ENCODE measurements at regions not wholly inside any gene's neighbourhood (a gene's known extent, or its start where the extent isn't known, plus 50 kb on each side); places are given as distances from the start of the nearest gene placed in this dataset.

DNA sequence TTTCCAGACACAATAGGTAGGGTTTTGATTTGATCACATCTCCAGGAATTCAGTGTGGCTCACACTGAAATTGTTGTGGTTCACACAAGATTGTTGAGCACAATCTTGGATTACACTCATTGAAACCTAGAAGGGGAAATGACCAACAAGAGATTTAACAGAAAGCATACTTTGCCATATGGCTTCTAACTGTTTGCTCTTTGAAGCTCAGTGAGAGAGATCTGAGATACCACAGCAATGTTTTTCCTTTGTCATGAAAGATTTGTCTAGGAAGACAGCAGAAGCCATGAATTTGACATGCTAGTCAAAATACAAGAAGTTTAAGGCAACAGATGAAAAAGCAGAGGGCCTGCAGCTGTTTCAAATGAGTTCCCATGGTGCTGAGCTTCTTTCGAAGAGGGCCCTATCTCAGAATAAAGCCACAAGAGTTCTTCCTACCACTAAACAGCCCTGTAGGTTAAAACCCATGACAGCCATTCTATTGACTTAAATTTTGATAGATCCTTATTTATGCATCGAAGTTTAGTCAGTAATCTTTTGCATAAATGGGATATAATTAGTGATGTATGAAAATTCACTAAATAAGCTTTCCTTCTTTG, 650.4 kb downstream of the LTN1 start:
- no peak for DNase-seq
- no peaks in the 10 kb centered on the region for H4K20me1 ChIP-seq (ENCODE audit: insufficient read depth, low read length)

DNA sequence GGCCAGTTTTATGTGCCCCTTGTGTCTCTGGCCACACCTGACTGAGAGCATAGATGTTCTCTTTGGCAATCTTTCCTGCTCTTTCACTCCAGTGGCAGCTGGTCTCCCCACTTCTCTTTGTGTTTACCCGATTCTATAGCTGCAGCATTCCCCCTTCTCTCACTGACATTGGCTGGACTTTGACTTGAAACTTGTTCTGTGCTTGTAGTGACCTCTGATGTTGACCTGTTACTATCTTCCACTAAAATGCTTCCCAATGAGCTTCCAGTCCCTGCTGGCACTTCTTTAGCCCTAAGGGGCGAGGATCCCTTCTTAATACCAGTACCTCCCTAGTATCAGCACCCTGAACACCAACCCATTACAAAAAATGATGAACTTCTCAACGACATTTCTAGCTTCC, 653.3 kb downstream of the LTN1 start:
- Mint-ChIP-seq H3K36me3 (no peaks in the 10 kb centered on the region), H3K27ac (no peak overlapping the region), H3K4me1 (no peaks in the 10 kb centered on the region), H3K4me3 (no peak overlapping the region), H3K27me3 (ENCODE audit: low read depth in 3 of 3) (no peaks in the 10 kb centered on the region), H3K9me3 (peaks cover 0 to 3% (median 0%) of the 10 kb centered on the region in 7 donors)
- intact Hi-C loops (cut with micrococcal nuclease) = loop anchor here (5.0 to 10.0 kb wide), 2 partner anchors 1492 to 1495 kb away; partner anchors contain the start of gene ADAMTS1 (in 2 of the 2)
- 91% methylated on average over 3 of the region's 3 CpGs for WGBS (ENCODE audit: insufficient coverage)
- Histone ChIP-seq H3K79me2 (ENCODE audit: insufficient read depth, low read length) (no peaks in the 10 kb centered on the region), H3K36me3 (replicated peaks in 1 of 2; ENCODE audit: control insufficient read depth in 1 of 2, insufficient read depth in 2 of 2, low read length in 2 of 2) (no peaks in the 10 kb centered on the region), H3K9ac (ENCODE audit: insufficient read depth, low read length, poor library complexity, severe bottlenecking) (no peak overlapping the region), H3K4me3 (replicated peaks in 1 of 3; ENCODE audit: low read depth in 2 of 3, low read length in 3 of 3) (no peak overlapping the region), H3K4me1 (ENCODE audit: control insufficient read depth in 1 of 2, insufficient read depth in 2 of 2, low read length in 2 of 2) (no peaks in the 10 kb centered on the region), H3K4me2 (replicated peaks; ENCODE audit: extremely low read depth, low read length, poor library complexity, severe bottlenecking) (no peak overlapping the region), H3K9me3 (replicated peaks in 1 of 2; ENCODE audit: control insufficient read depth in 1 of 2, insufficient read depth in 1 of 2, low read length in 2 of 2) (no peaks in the 10 kb centered on the region), H3K27ac (ENCODE audit: low read depth in 1 of 2, low read length in 2 of 2) (no peak overlapping the region), H2AFZ (ENCODE audit: insufficient read depth, low read depth, low read length, poor library complexity, severe bottlenecking) (no peak overlapping the region), H3K27me3 (ENCODE audit: control insufficient read depth in 2 of 2, insufficient read depth in 2 of 2, low read length in 2 of 2) (peaks cover 0 to 2% of the 10 kb centered on the region in 2 donors), H4K20me1 (ENCODE audit: insufficient read depth, low read length) (no peaks in the 10 kb centered on the region)
- TF ChIP-seq CTCF (IDR thresholded peaks at IDR 0.05) = no peak
- no peak for DNase-seq

More for the DNA sequence above, 650.4 kb downstream of the LTN1 start:
- Mint-ChIP-seq H3K9me3 (peaks cover 0 to 3% (median 0%) of the 10 kb centered on the region in 7 donors), H3K4me3 (no peak overlapping the region), H3K4me1 (peaks cover 9% of the 10 kb centered on the region), H3K36me3 (no peaks in the 10 kb centered on the region), H3K27me3 (ENCODE audit: low read depth in 3 of 3) (no peaks in the 10 kb centered on the region), H3K27ac (no peak overlapping the region)
- Histone ChIP-seq H3K9ac (ENCODE audit: insufficient read depth, low read length, poor library complexity, severe bottlenecking) (no peak overlapping the region), H3K4me3 (replicated peaks in 1 of 3; ENCODE audit: low read depth in 2 of 3, low read length in 3 of 3) (no peak overlapping the region), H3K4me1 (ENCODE audit: control insufficient read depth in 1 of 2, insufficient read depth in 2 of 2, low read length in 2 of 2) (peaks cover 3 to 13% of the 10 kb centered on the region in 2 donors), H3K36me3 (replicated peaks in 1 of 2; ENCODE audit: control insufficient read depth in 1 of 2, insufficient read depth in 2 of 2, low read length in 2 of 2) (no peaks in the 10 kb centered on the region), H3K27me3 (ENCODE audit: control insufficient read depth in 2 of 2, insufficient read depth in 2 of 2, low read length in 2 of 2) (peaks cover 0 to 2% of the 10 kb centered on the region in 2 donors), H3K4me2 (replicated peaks; ENCODE audit: extremely low read depth, low read length, poor library complexity, severe bottlenecking) (no peak overlapping the region), H3K79me2 (ENCODE audit: insufficient read depth, low read length) (no peaks in the 10 kb centered on the region), H2AFZ (ENCODE audit: insufficient read depth, low read depth, low read length, poor library complexity, severe bottlenecking) (no peak overlapping the region), H3K9me3 (replicated peaks in 1 of 2; ENCODE audit: control insufficient read depth in 1 of 2, insufficient read depth in 1 of 2, low read length in 2 of 2) (peaks cover 0 to 2% of the 10 kb centered on the region in 2 donors), H3K27ac (ENCODE audit: low read depth in 1 of 2, low read length in 2 of 2) (no peak overlapping the region)
- WGBS (ENCODE audit: insufficient coverage) = 86% methylated on average over 1 of the region's 2 CpGs
- intact Hi-C loops (cut with micrococcal nuclease) = no loop called here
- no peak for TF ChIP-seq CTCF (IDR thresholded peaks at IDR 0.05)
